Neural progenitor cell (in vitro differentiated cells): ENCODE measurements at regions not wholly inside any gene's neighbourhood (a gene's known extent, or its start where the extent isn't known, plus 50 kb on each side); places are given as distances from the start of the nearest gene placed in this dataset.
"Not testable (repeated sequence)": the region's sequence is repeated elsewhere in the genome, so short reads cannot be mapped to it uniquely, and the experiment has no call there.

Experiments used
- EZH2 ChIP-seq: fragments of 200-600 bp; sonication (generic); IDR thresholded peaks from 2 replicates; pipeline ENCODE4 v1.6.1; 2017; ENCODE audit warnings: antibody characterized with exemption, mild to moderate bottlenecking, moderate library complexity
- TF ChIP-seq, protein P1 (sequence below): fragments of 200-600 bp; sonication (generic); IDR thresholded peaks from 2 replicates; pipeline ENCODE4 v1.5.1; 2017; ENCODE audit warnings: antibody characterized with exemption, mild to moderate bottlenecking

DNA sequence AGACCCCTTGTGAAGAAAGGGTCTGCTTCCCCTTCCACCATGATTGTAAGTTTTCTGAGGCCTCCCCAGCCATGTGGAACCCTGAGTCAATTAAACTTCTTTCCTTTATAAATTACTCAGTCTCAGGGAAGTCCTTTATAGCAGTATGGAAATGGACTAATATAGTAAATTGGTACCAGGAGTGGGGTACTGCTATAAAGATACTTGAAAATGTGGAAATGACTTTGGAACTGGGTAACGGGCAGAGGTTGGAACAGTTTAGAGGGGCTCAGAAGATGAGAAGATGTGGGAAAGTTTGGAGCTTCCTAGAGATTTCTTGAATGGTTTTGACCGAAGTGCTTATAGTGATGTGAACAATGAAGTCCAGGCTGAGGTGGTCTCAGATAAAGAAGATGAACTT is 353.5 kb downstream of the ZNF326 start:
- TF ChIP-seq, protein P1, sequence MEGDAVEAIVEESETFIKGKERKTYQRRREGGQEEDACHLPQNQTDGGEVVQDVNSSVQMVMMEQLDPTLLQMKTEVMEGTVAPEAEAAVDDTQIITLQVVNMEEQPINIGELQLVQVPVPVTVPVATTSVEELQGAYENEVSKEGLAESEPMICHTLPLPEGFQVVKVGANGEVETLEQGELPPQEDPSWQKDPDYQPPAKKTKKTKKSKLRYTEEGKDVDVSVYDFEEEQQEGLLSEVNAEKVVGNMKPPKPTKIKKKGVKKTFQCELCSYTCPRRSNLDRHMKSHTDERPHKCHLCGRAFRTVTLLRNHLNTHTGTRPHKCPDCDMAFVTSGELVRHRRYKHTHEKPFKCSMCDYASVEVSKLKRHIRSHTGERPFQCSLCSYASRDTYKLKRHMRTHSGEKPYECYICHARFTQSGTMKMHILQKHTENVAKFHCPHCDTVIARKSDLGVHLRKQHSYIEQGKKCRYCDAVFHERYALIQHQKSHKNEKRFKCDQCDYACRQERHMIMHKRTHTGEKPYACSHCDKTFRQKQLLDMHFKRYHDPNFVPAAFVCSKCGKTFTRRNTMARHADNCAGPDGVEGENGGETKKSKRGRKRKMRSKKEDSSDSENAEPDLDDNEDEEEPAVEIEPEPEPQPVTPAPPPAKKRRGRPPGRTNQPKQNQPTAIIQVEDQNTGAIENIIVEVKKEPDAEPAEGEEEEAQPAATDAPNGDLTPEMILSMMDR: not testable (repeated sequence)
- TF ChIP-seq EZH2: not testable (repeated sequence)
